Mucosa of gallbladder (tissue), 1 donor: ENCODE measurements at regions not wholly inside any gene's neighbourhood (a gene's known extent, or its start where the extent isn't known, plus 50 kb on each side); places are given as distances from the start of the nearest gene placed in this dataset.

Source experiments
- DNase-seq: peaks from one replicate; pipeline ENCODE4 v3.0.0-alpha.2; 2020; ENCODE audit warnings: low spot score
- donor health status: DM: no; HTN: no; CAD: no.

GRCh38 chr4:164405774-164406173, 348.2 kb upstream of the SMIM31 start:
- no peak for DNase-seq

DNA sequence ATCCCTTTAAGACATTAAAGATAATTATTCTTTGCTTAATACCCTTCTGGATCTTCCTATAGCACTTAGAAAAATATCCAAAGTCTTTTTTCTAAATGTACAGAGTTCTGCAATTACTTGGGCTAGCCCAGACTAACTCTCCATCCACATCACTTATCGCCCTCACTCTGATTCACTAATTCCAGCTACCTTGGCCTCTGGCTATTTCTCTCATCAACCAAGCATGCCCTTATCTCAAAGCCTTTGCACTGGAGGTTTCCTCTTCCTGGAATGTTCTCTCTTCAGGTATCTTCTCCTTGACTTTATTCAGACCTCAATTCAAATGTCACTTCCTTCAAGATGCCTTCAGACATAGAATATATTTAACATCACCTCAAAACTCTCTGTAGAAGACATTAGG, 345.1 kb upstream of the SMIM31 start:
- DNase-seq = no peak

DNA sequence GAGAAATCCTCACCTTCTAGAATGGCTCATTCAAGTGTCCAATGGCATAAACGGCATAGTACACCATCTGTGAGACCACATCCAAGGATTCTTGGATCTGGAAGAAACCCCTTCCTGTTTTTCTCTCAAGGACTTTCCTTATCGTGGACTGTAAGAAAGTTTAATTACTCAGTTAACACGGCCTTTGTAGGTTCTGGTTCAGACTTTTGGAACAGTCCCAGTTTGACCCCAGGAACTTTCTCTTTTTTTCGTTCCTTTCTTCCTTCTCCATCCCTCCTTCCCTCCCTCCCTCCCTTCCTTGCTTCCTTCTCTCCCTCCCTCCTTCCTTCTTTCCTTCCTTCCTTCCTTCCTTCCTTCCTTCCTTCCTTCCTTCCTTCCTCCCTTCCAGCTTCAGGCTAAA, 343.5 kb upstream of the SMIM31 start:
- DNase-seq = no peak

- no peak for DNase-seq
These were observed 341.7 kb upstream of the SMIM31 start for GRCh38 chr4:164412246-164412645.

GRCh38 chr4:164413743-164414142, 340.2 kb upstream of the SMIM31 start:
- no peak for DNase-seq

DNA sequence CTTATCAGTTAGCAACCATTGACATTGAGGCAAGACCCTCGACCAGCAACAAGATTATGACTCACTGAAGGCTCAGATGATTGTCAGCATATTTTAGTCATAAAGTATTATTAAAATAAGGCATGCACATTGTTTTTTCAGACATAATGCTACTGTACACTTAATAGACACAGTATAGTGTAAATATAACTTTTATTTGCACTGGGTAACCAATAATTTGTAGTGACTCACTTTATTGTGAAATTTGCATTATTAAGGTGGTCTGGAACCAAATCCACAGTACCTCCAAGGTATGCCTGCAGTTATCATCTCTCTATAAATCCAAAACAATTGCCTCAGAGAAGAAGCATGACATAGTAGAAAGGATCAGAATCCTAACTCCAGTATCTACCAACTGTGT, 330.1 kb upstream of the SMIM31 start:
- DNase-seq = no peak

DNA sequence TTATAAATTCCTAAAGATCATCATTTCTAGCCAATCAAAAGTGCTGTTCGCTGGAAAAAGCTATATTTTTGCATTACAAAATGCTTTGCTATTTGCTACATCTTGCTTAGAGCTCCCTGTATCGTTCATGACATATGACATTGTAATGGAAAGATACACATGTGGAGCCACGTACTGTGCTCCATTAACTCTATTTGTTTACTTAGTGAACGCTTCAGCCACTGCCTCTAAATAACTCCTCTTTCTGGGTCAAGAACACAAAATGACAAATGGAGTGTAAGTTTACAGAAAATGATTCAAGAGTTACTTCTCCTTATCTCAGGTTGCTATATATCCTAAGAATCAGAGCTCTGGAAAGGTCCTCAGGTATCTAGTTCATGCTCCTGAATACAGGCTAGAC, 329.1 kb upstream of the SMIM31 start:
- no peak for DNase-seq

DNA sequence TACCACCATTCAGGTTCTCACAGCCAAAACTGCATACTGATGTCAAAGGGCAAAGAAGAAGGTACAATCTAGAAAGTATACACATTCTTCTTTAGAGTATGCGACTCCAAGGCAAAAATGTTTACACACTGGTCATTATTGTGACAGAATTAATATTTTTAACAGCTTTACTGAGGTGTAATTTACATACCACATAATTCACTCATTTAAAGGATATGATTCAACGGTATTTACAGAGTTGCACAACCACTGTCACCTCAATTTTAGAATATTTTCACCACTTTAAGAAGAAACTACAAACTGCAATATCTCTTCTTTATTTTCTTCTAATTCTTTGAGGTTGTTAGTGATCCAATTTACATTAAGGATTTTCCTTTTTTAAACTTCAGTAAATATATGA, 325.4 kb upstream of the SMIM31 start:
- DNase-seq = no peak

DNA sequence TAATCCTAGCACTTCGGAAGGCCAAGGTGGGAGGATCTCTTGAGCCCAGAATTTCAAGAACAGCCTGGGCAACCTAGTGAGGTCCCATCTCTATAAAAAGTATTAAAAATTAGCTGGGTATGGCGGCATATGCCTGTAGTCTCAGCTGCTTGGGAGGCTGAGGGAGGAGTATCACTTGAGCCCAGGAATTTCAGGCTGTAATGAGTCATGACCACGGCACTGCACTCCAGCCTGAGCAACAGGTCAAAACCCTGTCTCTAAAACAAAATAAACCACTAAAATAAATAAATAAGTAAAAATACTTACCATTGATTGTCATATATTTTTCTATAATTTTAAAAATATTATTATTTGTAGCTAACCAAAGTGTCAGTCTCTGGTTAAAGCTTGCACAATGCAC, 315.6 kb upstream of the SMIM31 start:
- DNase-seq = no peak

DNA sequence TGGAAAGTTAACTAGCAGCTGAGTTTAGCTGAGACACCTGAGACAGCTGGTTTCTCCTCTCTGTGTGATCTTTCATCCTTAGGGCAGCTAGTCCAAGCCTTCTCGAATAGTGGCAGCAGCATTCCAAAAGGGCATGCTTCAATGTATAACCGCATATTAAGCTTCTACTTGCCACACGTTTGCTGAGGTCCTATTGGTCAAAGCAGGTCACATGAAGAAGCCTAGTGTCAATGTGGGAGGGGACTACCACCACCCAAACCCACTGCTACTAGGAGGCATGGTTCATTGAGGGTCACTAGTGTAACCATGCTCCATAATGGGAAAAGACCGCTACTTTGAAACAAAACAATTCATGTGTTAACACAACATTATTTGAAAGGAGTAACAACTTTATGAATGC, 314.9 kb upstream of the SMIM31 start:
- DNase-seq = no peak

- DNase-seq = no peak
These were observed 313.7 kb upstream of the SMIM31 start for GRCh38 chr4:164440199-164440598.

- DNase-seq = no peak
These were observed 312.8 kb upstream of the SMIM31 start for GRCh38 chr4:164441109-164441508.

DNA sequence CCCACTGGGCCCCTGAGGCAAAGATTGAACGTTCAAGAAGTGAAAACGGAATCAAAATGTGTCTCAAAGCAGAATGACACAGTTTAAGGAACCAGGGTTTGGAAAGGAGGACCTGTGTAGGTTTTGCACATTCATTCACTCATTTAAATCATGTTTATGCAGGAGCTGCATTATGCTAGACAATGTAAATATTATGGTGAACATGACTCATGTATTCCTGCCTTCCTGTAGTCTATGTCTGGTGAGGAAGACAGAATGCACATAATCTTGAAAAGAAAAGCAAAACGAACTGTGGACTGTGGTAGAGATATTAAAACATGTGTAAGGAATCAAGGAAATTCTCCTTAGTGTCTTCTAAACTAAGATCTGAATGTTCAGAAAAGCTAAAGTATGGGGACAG, 311.8 kb upstream of the SMIM31 start:
- no peak for DNase-seq

DNA sequence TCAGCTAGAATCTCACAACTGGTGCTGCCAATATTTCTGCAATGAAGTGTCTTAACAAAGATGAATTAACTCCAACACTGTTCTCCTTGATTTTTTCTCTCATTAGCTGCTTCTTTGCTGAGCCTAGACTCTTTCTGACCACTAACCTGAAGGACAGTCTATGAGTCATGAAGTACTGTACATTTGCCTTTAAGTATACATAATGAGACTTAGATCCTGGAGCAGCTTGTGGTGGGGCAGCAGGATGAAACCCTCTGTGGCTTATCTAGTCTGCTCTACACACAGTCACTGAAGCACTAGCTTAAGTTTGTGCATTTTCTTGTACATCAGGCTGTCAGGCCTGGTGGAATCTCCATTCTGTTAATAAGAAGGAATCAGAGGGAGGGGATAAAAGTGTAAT, 307.4 kb upstream of the SMIM31 start:
- no peak for DNase-seq

GRCh38 chr4:164461901-164462300, 292.0 kb upstream of the SMIM31 start:
- DNase-seq = no peak

GRCh38 chr4:164462471-164462870, 291.5 kb upstream of the SMIM31 start:
- DNase-seq = no peak

- no peak for DNase-seq
These were observed 289.6 kb upstream of the SMIM31 start for GRCh38 chr4:164464313-164464712.

GRCh38 chr4:164467493-164467892, 286.4 kb upstream of the SMIM31 start:
- no peak for DNase-seq

- no peak for DNase-seq
These were observed 272.4 kb upstream of the SMIM31 start for GRCh38 chr4:164481306-164482091.

DNA sequence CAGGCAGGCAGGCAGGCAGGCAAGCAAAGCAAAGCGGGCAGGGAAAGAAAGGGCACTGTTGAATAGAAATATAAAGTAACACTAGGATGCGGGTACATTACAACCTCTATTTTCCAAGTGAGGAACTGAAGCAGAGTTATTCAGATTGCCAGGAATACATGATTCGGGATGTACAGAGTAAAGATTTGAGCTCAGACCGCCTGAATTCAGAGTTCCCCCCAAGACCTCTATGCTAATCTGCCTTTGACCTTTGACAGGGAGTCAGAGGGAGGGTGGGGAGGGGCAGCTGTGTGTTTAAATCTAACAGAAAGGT, 271.9 kb upstream of the SMIM31 start:
- no peak for DNase-seq

GRCh38 chr4:164482758-164483157, 271.2 kb upstream of the SMIM31 start:
- DNase-seq = no peak

DNA sequence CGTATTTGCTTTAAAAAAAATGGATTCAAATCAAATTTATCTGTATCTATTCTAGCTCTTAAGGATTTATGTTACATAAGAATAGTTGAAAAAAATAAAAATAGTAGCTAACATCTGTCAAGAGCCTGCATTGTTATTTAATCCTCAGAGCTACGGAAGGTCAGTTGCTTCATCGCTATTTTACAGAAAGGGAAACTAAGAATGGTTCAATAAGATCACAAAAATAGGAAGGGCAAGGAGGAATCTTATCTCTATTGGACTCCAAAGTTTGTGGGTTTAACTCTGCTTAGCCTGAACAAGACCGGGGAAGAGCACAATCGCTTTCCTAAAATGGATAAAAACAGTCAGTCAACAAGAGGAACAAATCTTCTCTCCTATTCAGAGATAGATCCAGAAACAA, 270.2 kb upstream of the SMIM31 start:
- DNase-seq = no peak

DNA sequence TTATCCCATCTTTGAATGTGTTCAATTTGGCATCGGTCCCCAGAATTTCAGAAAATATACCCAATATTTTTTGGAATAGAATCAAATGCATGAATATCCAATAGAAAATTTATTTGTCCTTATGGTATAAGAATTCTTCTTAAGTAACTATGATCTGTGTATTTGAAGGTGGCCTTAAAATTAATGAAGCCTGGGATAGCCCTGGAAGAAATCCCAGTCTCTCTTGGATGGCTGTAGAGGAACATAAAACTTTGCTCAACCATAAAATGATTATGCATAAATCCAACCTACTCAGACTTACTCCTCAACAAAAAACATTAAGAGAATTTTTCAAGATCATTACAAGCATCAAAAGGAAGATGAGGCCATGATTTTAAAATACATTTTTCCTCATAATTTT, 269.4 kb upstream of the SMIM31 start:
- no peak for DNase-seq

- no peak for DNase-seq
These were observed 268.8 kb upstream of the SMIM31 start for GRCh38 chr4:164485136-164485535.
